ENCODE measurements at regions not wholly inside any gene's neighbourhood (a gene's known extent, or its start where the extent isn't known, plus 50 kb on each side); places are given as distances from the start of the nearest gene placed in this dataset.
"Not testable (repeated sequence)": the region's sequence is repeated elsewhere in the genome, so short reads cannot be mapped to it uniquely, and the experiment has no call there.

DNA sequence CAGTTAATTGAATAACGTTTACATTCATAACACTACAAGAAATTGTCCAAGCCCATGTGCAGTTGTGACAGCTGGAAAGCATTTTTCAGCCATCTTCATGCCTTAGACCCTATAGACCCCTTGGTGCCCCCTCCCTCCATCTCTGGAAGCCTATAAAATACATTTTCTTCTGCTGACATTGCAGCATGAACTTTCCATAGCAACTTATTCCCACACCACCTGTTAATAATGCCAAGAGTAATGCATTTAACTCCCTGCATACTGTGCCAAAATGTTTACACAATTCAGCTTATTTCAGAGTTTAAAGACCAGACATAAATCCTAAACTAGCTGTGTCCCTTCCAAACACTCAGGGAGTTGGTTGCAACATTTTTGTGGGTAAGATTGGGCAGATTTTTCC, 143.0 kb upstream of the ARHGAP20 start:
- no peak for ATAC-seq

DNA sequence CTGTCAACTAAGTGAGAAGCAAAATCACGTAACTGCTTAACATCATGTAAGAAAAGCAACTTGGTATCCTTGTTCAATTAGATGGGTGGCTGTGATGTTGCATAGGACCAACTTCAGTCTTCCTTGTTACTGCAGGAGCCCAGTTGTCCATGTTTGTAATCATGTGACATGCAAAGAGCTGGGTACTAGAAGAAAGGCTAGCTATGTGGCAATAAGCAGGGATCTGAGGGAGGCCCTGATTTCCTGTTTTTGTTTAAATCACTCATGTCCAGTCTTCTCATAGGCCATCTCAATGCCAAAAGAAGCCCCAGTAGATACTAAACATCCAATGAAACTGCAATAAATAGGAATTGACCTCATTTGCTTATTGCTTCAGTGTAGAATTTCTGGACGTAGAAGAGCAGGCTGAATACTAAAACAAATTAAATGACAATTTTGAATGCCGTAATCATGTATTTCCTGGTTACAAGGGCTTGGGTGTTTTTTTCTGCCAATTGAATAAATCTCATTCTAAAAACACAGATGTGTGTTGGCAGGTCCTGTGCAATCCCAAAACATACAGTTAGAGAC, 140.8 kb upstream of the ARHGAP20 start:
- H3K36me3 Mint-ChIP-seq (ENCODE audit: low read depth): no peaks in the 10 kb centered on the region
- CTCF ChIA-PET: no interaction called here
- no peaks in the 10 kb centered on the region for H3K4me1 Mint-ChIP-seq (ENCODE audit: low read depth)
- H3K9me3 Mint-ChIP-seq: no peaks in the 10 kb centered on the region
- POLR2A ChIA-PET: no interaction called here
- ATAC-seq (no peak), DNase-seq (no peak)
- intact Hi-C loops (cut with micrococcal nuclease): no loop called here
- TF ChIP-seq, protein P1, sequence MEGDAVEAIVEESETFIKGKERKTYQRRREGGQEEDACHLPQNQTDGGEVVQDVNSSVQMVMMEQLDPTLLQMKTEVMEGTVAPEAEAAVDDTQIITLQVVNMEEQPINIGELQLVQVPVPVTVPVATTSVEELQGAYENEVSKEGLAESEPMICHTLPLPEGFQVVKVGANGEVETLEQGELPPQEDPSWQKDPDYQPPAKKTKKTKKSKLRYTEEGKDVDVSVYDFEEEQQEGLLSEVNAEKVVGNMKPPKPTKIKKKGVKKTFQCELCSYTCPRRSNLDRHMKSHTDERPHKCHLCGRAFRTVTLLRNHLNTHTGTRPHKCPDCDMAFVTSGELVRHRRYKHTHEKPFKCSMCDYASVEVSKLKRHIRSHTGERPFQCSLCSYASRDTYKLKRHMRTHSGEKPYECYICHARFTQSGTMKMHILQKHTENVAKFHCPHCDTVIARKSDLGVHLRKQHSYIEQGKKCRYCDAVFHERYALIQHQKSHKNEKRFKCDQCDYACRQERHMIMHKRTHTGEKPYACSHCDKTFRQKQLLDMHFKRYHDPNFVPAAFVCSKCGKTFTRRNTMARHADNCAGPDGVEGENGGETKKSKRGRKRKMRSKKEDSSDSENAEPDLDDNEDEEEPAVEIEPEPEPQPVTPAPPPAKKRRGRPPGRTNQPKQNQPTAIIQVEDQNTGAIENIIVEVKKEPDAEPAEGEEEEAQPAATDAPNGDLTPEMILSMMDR (IDR thresholded peaks at IDR 0.05): no peak
- no peak overlapping the region for H3K27ac Mint-ChIP-seq
- no peaks in the 10 kb centered on the region for H3K27me3 Mint-ChIP-seq
- no peak overlapping the region for H3K4me3 Mint-ChIP-seq

More for the DNA sequence above, 143.0 kb upstream of the ARHGAP20 start:
- no peak overlapping the region for H3K27ac Mint-ChIP-seq
- no peaks in the 10 kb centered on the region for H3K4me1 Mint-ChIP-seq (ENCODE audit: low read depth)
- POLR2A ChIA-PET: no interaction called here
- no peak overlapping the region for H3K4me3 Mint-ChIP-seq
- no peaks in the 10 kb centered on the region for H3K9me3 Mint-ChIP-seq
- no peaks in the 10 kb centered on the region for H3K27me3 Mint-ChIP-seq
- DNase-seq: no peak
- TF ChIP-seq, protein P1 (IDR thresholded peaks at IDR 0.05): no peak
- H3K36me3 Mint-ChIP-seq (ENCODE audit: low read depth): no peaks in the 10 kb centered on the region
- intact Hi-C loops (cut with micrococcal nuclease): no loop called here
- CTCF ChIA-PET: no interaction called here

DNA sequence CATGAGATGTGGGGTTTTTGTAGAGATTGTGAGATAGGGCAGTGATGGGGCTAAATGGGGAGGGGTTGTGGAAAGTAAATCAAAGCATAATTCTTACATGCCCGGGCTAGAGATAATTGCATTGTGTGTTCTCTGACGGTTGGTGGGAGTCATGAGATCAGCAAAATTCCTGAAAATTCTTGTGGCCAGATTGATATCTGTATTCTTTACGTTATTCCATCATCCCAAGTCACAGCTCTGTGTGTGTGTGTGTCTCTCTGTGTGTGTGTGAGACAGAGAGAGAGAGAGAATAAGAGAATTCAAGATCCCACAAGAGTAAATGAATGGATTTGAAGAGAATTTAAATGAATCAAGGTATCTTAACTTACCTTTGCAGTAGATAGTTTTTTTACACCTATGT, 138.6 kb upstream of the ARHGAP20 start:
- intact Hi-C loops (cut with micrococcal nuclease): no loop called here
- DNase-seq (no peak), ATAC-seq (no peak)
- ChIA-PET CTCF (no interaction called here), POLR2A (no interaction called here)
- Mint-ChIP-seq H3K4me3 (no peak overlapping the region), H3K27ac (no peak overlapping the region), H3K9me3 (no peaks in the 10 kb centered on the region), H3K36me3 (ENCODE audit: low read depth) (no peaks in the 10 kb centered on the region), H3K27me3 (no peaks in the 10 kb centered on the region), H3K4me1 (ENCODE audit: low read depth) (no peaks in the 10 kb centered on the region)
- TF ChIP-seq, protein P1 (IDR thresholded peaks at IDR 0.05): no peak

DNA sequence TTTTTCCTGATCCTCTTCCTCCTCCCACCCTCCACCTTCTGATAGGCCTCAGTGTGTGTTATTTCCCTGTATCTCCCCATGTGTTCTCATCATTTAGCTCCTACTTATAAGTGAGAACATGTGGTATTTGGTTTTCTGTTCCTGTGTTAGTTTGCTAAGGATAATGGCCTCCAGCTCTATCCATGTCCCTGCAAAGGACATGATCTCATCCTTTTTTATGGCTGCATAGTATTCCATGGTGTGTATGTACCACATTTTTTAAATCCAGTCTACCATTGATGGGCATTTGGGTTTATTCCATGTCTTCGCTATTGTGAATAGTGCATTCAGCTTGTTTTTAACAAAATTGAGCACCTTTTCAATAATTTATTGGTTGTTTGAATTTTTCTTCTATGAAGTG, 130.8 kb upstream of the ARHGAP20 start:
- DNase-seq; H3K27me3 Mint-ChIP-seq; CTCF ChIA-PET; H3K27ac Mint-ChIP-seq; H3K4me3 Mint-ChIP-seq; intact Hi-C loops (cut with micrococcal nuclease); H3K4me1 Mint-ChIP-seq (ENCODE audit: low read depth); POLR2A ChIA-PET; H3K9me3 Mint-ChIP-seq; H3K36me3 Mint-ChIP-seq (ENCODE audit: low read depth); ATAC-seq: not testable (repeated sequence)

DNA sequence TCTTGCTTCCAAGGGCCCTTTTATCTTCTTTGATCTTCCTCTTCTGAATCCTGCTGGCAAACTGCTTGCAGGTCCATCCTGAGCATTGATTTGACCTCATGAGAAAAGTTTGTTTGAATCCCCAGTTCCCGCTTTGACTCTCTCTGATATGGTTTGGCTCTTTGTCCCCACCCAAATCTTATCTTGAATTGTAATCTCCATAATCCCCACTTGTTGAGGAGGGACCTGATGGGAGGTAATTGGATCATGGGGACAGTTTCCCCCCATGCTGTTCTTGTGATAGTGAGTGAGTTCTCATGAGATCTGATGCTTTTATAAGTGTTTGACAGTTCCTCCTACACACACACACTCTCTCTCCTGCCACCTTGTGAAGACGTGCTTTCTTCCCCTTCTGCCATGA, 126.6 kb upstream of the ARHGAP20 start:
- H3K4me1 Mint-ChIP-seq (ENCODE audit: low read depth): peaks cover 2% of the 10 kb centered on the region
- peaks cover 8% of the 10 kb centered on the region for H3K9me3 Mint-ChIP-seq
- ChIA-PET CTCF (no interaction called here), POLR2A (no interaction called here)
- peaks cover 2% of the 10 kb centered on the region for H3K27me3 Mint-ChIP-seq
- H3K27ac Mint-ChIP-seq: no peak overlapping the region
- TF ChIP-seq, protein P1 (IDR thresholded peaks at IDR 0.05): no peak
- ATAC-seq (no peak), DNase-seq (no peak)
- intact Hi-C loops (cut with micrococcal nuclease): no loop called here
- no peaks in the 10 kb centered on the region for H3K36me3 Mint-ChIP-seq (ENCODE audit: low read depth)
- H3K4me3 Mint-ChIP-seq: no peak overlapping the region

DNA sequence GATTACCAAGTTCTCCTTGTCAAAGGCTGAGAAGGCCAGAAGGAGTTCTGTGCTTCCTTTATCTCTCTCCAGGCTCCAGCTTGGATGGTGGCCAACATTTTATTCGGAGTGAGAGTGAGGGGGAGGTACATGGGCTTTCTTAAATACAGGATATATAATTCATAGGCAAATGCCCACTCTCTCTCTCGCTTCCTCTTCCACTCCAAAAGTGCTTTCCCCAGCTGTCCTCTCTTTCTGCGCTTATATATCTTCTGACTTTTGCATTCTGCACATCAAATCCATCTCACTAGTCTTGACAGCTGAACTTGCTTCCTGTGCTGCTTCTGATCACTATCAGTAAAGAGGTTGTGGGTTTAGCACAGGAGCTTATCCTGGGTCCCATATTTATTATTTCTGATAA, 125.4 kb upstream of the ARHGAP20 start:
- peaks cover 5% of the 10 kb centered on the region for H3K9me3 Mint-ChIP-seq
- CTCF ChIA-PET: no interaction called here

More for the DNA sequence above, 125.4 kb upstream of the ARHGAP20 start:
- intact Hi-C loops (cut with micrococcal nuclease): no loop called here
- Mint-ChIP-seq H3K27ac (no peak overlapping the region), H3K4me1 (ENCODE audit: low read depth) (peaks cover 9% of the 10 kb centered on the region), H3K27me3 (peaks cover 2% of the 10 kb centered on the region), H3K4me3 (no peak overlapping the region), H3K36me3 (ENCODE audit: low read depth) (no peaks in the 10 kb centered on the region)
- POLR2A ChIA-PET: no interaction called here
- TF ChIP-seq, protein P1 (IDR thresholded peaks at IDR 0.05): no peak
- ATAC-seq: no peak
- no peak for DNase-seq

Data from activated CD8-positive, alpha-beta T cell treated with anti-CD3 and anti-CD28 coated beads for 36 hours (primary cell).